Bronchial epithelial cell (primary cell): ENCODE measurements at regions not wholly inside any gene's neighbourhood (a gene's known extent, or its start where the extent isn't known, plus 50 kb on each side); places are given as distances from the start of the nearest gene placed in this dataset.

ENCODE experiments used
- DNase-seq: peaks from one replicate; pipeline ENCODE4 v3.0.0-alpha.2; 2010; ENCODE audit warnings: low read depth
- FAIRE-seq: peaks from 2 replicates; lab custom pipeline; 2011; peaks lifted over from hg19 to GRCh38; lab: Jason Lieb, UNC
- H3K27me3 ChIP-seq: 2 replicates; pipeline ENCODE4 v1.5.1; 2011; ENCODE audit warnings: low read length; ENCODE audit not compliant: control insufficient read depth, insufficient read depth
- H3K36me3 ChIP-seq: 2 replicates; pipeline ENCODE4 v1.5.1; 2011; ENCODE audit warnings: low read length; ENCODE audit not compliant: control insufficient read depth, insufficient read depth
- H3K4me3 ChIP-seq: 2 replicates; pipeline ENCODE4 v1.5.1; 2011; ENCODE audit warnings: mild to moderate bottlenecking, low read depth, low read length, control low read depth
- TF ChIP-seq, protein P1 (sequence below): IDR thresholded peaks from 2 replicates; pipeline ENCODE4 v1.5.1; 2011; ENCODE audit warnings: mild to moderate bottlenecking, moderate library complexity, low read length, control low read depth, inconsistent platforms; ENCODE audit not compliant: insufficient read depth, severe bottlenecking

DNA sequence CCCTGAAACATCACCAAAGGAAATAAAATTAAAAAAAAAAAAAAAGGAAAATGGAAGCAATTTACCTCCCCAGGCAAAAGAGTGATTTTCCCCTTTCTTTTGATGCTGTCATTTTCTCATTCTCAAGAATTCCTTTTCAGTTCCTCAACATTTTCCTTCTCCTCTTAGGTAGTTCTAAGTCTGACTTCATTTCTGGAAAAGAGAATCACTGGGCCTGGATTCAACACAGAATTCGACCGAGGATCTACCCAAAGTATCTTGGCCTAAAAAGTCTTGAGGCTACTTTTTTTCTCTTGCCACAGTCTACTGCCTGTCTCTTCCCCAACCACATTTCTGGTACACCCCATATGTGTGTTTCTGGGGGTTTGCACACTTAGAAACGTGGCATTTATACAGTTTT, 717.8 kb upstream of the TBX3 start:
- Histone ChIP-seq H3K4me3 (no peak overlapping the region), H3K36me3 (no peaks in the 10 kb centered on the region)
- FAIRE-seq = no peak

DNA sequence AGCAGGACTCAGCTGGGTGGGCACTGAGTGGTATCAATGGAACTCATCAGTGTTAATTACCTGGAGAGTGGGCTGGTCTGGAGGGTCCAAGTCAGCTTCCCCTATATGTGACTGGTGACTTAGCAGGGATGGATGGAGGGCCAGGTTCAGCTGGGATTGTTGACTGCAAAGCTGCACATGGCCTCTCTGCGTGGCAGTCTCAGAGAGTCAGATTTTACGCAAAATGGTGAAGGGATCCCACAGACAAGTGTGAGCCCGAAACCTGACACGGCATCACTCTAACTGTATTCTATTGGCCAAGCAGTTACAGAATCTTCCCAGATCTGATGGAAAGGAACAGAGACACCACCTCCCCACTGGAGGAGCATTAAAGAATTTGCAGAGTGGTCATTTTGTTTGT, 716.0 kb upstream of the TBX3 start:
- TF ChIP-seq, protein P1, sequence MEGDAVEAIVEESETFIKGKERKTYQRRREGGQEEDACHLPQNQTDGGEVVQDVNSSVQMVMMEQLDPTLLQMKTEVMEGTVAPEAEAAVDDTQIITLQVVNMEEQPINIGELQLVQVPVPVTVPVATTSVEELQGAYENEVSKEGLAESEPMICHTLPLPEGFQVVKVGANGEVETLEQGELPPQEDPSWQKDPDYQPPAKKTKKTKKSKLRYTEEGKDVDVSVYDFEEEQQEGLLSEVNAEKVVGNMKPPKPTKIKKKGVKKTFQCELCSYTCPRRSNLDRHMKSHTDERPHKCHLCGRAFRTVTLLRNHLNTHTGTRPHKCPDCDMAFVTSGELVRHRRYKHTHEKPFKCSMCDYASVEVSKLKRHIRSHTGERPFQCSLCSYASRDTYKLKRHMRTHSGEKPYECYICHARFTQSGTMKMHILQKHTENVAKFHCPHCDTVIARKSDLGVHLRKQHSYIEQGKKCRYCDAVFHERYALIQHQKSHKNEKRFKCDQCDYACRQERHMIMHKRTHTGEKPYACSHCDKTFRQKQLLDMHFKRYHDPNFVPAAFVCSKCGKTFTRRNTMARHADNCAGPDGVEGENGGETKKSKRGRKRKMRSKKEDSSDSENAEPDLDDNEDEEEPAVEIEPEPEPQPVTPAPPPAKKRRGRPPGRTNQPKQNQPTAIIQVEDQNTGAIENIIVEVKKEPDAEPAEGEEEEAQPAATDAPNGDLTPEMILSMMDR = no peak
- H3K4me3 ChIP-seq = no peak overlapping the region
- no peaks in the 10 kb centered on the region for H3K27me3 ChIP-seq
- no peaks in the 10 kb centered on the region for H3K36me3 ChIP-seq
- DNase-seq (no peak), FAIRE-seq (no peak)

More for the DNA sequence above, 717.8 kb upstream of the TBX3 start:
- TF ChIP-seq, protein P1 = no peak
- DNase-seq = no peak
- H3K27me3 ChIP-seq = no peaks in the 10 kb centered on the region

DNA sequence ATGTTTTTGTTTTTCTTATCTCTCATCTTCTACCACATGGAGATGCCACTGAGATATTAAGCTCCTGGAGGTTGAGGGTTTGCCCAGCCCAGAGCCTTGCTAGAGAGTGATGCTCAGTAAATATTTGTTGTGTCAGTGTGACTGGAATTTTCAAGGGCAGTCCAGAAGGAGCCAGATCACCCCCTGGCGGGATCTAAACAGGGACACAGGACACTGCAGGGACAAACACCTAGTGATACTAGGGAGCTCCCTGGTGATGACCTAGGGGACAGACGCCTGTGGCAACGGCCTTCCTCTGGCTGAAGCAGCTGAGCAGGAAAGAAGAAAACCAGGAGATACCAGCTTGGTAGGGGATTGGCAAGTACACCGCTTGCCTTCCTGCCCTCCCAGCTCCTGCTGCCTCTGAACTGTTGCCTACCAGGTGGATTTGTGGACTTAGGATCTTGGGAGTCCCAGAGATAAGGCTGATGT, 714.4 kb upstream of the TBX3 start:
- H3K27me3 ChIP-seq = no peaks in the 10 kb centered on the region
- H3K4me3 ChIP-seq = no peak overlapping the region
- H3K36me3 ChIP-seq = no peaks in the 10 kb centered on the region
- FAIRE-seq (no peak), DNase-seq (peak; percentile 14)
- TF ChIP-seq, protein P1 = peak; percentile 32

DNA sequence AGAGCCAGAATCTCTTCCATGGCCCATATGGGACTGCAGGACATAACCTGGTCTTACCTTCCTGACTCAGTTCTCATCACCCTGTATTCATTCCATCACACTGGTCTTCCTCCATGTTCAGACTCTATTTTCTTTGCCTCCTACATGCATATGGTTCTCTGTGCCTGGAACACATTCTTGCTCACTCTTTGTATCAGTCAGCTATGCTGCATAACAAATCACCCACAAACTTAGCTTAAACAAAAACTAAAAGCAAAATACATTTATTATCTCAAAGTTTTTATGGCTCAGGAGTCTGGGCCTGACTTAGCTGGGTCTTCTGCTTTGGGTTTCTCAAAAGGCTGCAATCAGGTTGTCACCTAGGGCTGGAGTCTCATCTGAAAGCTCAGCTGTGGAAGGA, 712.6 kb upstream of the TBX3 start:
- H3K4me3 ChIP-seq = no peak overlapping the region
- no peak for DNase-seq
- no peaks in the 10 kb centered on the region for H3K36me3 ChIP-seq
- H3K27me3 ChIP-seq = no peaks in the 10 kb centered on the region
- FAIRE-seq = no peak
- TF ChIP-seq, protein P1 = no peak

DNA sequence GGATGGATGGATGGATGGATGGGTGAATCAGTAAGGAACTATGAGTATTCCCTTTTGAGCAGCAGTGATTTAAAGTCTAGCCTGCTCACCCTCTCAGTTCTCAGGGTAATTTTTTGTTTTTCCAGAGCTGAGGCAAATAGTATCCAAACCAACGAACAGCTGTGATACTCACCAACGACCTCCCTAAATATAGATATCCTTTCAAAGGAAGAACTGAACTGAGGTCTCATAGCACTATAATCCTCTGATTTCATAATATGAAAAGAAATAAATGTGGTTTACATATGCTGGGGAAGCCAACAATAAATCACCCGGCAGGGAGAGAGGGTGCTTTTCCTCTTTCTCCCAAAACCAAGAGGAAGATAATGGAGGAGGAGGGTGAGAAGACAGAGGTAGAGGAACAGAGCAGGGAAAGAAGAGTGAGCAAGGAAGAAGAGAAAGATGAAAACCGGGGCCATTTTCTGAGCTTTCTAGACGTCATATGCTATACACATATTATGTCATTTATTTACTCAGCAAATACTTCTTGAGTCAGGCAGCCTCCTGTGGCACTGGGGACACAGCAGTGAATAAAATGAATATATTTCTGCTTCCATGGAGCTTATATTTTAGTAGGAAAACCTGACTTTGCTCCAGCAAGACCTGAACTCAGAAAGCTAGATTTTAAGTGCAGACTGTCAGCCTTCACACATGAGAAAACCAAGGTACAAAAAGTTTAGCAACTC, 710.7 kb upstream of the TBX3 start:
- TF ChIP-seq, protein P1 = no peak
- H3K27me3 ChIP-seq = no peaks in the 10 kb centered on the region
- no peak for FAIRE-seq
- no peak overlapping the region for H3K4me3 ChIP-seq
- DNase-seq = peak; percentile 17
- H3K36me3 ChIP-seq = no peaks in the 10 kb centered on the region
